ENCODE measurements at regions not wholly inside any gene's neighbourhood (a gene's known extent, or its start where the extent isn't known, plus 50 kb on each side); places are given as distances from the start of the nearest gene placed in this dataset.

- no peak overlapping the region for H3K4me3 ChIP-seq (ENCODE audit: low read length in 3 of 3)
- FAIRE-seq, result peak; percentile 68
- H3K9me3 ChIP-seq (ENCODE audit: control insufficient read depth in 2 of 3, insufficient read depth in 1 of 3, low read length in 3 of 3), result no peaks in the 10 kb centered on the region
- H3K4me1 ChIP-seq (ENCODE audit: control insufficient read depth in 2 of 3, insufficient read depth in 2 of 3, low read depth in 1 of 3, low read length in 3 of 3), result peaks cover 0 to 9% (median 3%) of the 10 kb centered on the region in 3 donors
- peak in 4 of 5 donors; percentile 44 to 78 (median 53) for DNase-seq
- intact Hi-C loops (cut with DNase I), result no loop called here
- H3K27ac ChIP-seq (ENCODE audit: low read depth in 2 of 2, low read length in 2 of 2), result no peak overlapping the region
- peaks cover 2% of the 10 kb centered on the region for H3K27me3 ChIP-seq (ENCODE audit: control insufficient read depth, insufficient read depth, low read length)
- H3K36me3 ChIP-seq (ENCODE audit: control insufficient read depth in 2 of 3, insufficient read depth in 3 of 3, low read length in 3 of 3), result no peaks in the 10 kb centered on the region
- TF ChIP-seq, protein P1, sequence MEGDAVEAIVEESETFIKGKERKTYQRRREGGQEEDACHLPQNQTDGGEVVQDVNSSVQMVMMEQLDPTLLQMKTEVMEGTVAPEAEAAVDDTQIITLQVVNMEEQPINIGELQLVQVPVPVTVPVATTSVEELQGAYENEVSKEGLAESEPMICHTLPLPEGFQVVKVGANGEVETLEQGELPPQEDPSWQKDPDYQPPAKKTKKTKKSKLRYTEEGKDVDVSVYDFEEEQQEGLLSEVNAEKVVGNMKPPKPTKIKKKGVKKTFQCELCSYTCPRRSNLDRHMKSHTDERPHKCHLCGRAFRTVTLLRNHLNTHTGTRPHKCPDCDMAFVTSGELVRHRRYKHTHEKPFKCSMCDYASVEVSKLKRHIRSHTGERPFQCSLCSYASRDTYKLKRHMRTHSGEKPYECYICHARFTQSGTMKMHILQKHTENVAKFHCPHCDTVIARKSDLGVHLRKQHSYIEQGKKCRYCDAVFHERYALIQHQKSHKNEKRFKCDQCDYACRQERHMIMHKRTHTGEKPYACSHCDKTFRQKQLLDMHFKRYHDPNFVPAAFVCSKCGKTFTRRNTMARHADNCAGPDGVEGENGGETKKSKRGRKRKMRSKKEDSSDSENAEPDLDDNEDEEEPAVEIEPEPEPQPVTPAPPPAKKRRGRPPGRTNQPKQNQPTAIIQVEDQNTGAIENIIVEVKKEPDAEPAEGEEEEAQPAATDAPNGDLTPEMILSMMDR (IDR thresholded peaks at IDR 0.05; ENCODE audit: borderline replicate concordance, extremely low read depth, insufficient read depth), result peak; percentile 37
- peak overlapping the region in 1 of 3 donors; percentile 26 for H3K9ac ChIP-seq (ENCODE audit: low read length in 3 of 3)
Measured at GRCh38 chrX:40468033-40468846, 112.5 kb upstream of the ATP6AP2 start.

DNA sequence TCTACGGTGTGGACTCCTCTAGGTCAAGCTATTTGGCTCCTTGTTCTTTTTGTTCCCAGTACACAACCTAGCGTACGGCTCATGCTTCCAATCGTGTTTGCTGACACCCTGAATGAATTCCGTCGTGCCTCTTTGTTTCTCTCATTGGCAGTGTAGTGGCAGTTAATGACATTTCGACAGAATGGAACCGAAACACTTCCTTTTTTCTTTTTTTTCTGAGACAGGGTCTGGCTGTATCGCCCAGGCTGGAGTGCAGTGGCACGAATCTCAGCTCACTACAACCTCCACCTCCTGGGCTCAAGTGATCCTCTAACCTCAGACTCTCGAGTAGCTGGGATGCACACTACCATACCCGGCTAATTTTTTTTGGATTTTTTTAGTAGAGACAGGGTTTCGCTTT lies 113.3 kb upstream of the ATP6AP2 start:
- no peak for DNase-seq
- Histone ChIP-seq H3K4me1 (ENCODE audit: control insufficient read depth in 2 of 3, insufficient read depth in 2 of 3, low read depth in 1 of 3, low read length in 3 of 3) (peaks cover 0 to 8% (median 3%) of the 10 kb centered on the region in 3 donors), H3K4me3 (ENCODE audit: low read length in 3 of 3) (no peak overlapping the region), H3K9ac (ENCODE audit: low read length in 3 of 3) (no peak overlapping the region), H3K27ac (ENCODE audit: low read depth in 2 of 2, low read length in 2 of 2) (no peak overlapping the region), H3K9me3 (ENCODE audit: control insufficient read depth in 2 of 3, insufficient read depth in 1 of 3, low read length in 3 of 3) (no peaks in the 10 kb centered on the region), H3K27me3 (ENCODE audit: control insufficient read depth, insufficient read depth, low read length) (peaks cover 2% of the 10 kb centered on the region), H3K36me3 (ENCODE audit: control insufficient read depth in 2 of 3, insufficient read depth in 3 of 3, low read length in 3 of 3) (no peaks in the 10 kb centered on the region)
- no peak for FAIRE-seq
- TF ChIP-seq, protein P1 (IDR thresholded peaks at IDR 0.05; ENCODE audit: borderline replicate concordance, extremely low read depth, insufficient read depth), result no peak
- intact Hi-C loops (cut with DNase I), result no loop called here

GRCh38 chrX:40465735-40466551 lies 114.8 kb upstream of the ATP6AP2 start:
- FAIRE-seq (no peak), DNase-seq (no peak)

More at GRCh38 chrX:40465735-40466551, 114.8 kb upstream of the ATP6AP2 start:
- intact Hi-C loops (cut with DNase I), result no loop called here
- Histone ChIP-seq H3K9ac (ENCODE audit: low read length in 3 of 3) (no peak overlapping the region), H3K9me3 (ENCODE audit: control insufficient read depth in 2 of 3, insufficient read depth in 1 of 3, low read length in 3 of 3) (no peaks in the 10 kb centered on the region), H3K27me3 (ENCODE audit: control insufficient read depth, insufficient read depth, low read length) (peaks cover 2% of the 10 kb centered on the region), H3K36me3 (ENCODE audit: control insufficient read depth in 2 of 3, insufficient read depth in 3 of 3, low read length in 3 of 3) (no peaks in the 10 kb centered on the region), H3K4me1 (ENCODE audit: control insufficient read depth in 2 of 3, insufficient read depth in 2 of 3, low read depth in 1 of 3, low read length in 3 of 3) (peaks cover 0 to 3% (median 3%) of the 10 kb centered on the region in 3 donors), H3K4me3 (ENCODE audit: low read length in 3 of 3) (no peak overlapping the region), H3K27ac (ENCODE audit: low read depth in 2 of 2, low read length in 2 of 2) (no peak overlapping the region)
- TF ChIP-seq, protein P1 (IDR thresholded peaks at IDR 0.05; ENCODE audit: borderline replicate concordance, extremely low read depth, insufficient read depth), result no peak

Measured in kidney (tissue), 13 donors.